ENCODE measurements at regions not wholly inside any gene's neighbourhood (a gene's known extent, or its start where the extent isn't known, plus 50 kb on each side); places are given as distances from the start of the nearest gene placed in this dataset.
"Not testable (repeated sequence)": the region's sequence is repeated elsewhere in the genome, so short reads cannot be mapped to it uniquely, and the experiment has no call there.

DNA sequence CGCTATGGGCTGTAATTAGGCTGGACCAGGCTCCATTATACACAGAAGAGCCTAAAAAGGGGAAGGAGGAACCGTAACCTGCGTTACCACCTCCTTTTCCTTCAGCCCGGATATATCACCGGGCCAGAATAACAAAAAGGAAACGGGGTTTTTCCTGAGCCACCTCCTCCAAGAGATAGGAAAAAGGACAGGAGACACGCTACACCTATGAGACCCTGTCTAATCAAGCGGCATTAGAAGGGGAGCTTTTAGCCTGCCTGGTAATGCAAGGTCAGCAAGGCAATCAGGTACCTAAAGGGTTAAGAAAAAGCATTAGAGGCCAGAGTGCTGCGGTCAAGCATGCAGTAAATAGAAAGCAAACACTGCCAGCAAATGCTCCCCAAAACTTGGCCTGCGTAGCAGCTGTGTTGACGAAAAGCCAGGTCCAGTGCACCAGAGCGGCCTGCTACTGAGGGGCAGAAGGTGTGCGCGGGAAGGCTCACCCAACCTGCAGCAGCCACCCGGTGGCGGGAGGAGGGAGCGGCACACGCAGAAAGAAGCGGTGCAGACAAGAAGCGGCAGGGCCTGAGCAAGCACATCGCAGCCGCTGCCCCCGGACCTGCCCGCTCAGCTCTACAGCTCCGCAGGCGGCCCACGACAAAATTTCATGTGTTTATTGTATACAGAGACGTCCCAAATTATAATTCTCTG lies 1466.1 kb downstream of the UQCRFS1 start:
- no peak for DNase-seq

DNA sequence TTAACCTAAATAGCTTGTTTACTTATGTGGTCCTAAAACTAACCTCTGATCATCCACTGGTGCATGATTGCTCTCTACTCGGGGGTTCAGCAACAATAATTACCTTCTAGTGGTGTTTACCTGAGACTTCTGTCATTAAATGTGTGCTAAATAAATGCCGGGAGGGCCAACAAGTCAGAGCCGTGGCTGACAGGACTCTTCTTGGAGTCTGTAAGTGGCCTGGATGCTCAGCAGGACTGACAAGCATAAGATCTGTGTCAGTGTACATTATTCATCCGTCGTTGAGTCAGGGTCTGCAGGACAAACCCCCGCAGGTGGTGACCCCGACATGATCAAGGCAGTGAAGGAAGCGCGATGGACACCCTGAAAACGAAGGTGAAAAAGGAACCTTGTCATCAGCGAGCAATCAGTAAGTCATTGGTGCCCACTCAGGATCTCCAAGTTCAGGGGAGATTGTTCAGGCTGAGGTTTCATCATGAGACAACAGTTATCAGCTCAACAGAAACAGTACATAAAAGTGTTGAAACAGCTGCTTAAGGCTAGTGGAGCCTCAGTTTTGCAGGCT lies 1466.9 kb downstream of the UQCRFS1 start:
- no peak for DNase-seq

DNA sequence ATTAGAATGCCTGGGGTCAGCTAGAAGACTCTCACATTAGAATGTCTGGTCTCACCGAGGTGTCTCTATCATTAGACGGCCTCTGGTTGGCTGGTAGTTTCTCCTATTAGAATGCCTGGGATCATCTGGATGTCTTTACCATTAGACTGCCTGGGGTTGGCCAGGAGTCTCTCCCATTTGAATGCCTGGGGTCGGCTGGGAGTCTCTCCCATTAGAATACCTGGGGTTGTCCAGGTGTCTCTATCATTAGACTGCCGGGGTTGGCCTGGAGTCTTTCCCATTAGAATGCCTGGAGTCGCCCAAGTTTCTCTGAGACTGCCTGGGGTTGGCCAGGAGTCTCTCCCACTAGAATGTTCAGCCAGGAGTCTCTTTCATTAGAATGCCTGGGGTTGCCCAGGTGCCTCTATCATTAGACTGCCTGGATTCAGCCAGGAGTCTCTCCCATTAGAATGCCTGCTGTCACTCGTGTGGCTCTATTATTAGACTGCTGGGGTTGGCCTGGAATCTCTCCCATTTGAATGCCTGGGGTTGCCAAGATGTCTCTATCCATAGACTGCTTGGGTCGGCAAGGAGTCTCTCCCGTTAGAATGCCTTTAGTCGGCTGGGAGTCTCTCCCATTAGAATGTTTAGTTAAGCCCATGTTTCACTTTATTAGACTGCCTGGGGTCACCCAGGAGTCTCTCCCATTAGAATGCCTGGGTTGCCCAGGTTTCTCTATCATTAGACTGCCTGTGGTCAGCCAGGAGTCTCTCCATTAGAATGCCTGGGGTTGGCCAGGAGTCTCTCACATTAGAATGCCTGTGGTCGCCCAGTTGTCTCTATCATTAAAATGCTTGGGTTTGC lies 1467.8 kb downstream of the UQCRFS1 start:
- no peak for DNase-seq

DNA sequence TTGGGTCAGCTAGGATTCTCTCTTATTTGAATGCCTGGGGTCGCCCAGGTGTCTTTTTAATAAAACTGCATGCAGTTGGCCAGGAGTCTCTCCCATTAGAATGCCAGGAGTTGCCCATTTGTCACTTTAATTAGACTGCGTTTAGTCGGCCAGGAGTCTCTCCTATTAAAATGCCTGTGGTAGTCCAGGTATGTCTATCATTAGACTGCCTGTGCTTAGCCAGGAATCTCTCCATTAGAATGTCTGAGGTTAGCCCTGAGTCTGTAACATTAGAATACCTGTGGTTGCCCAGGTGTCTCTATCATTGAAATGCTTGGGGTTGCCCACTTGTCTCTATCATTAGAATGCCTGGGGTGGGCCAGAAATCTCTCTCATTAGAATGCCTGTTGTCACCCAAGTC lies 1470.9 kb downstream of the UQCRFS1 start:
- DNase-seq: no peak

DNA sequence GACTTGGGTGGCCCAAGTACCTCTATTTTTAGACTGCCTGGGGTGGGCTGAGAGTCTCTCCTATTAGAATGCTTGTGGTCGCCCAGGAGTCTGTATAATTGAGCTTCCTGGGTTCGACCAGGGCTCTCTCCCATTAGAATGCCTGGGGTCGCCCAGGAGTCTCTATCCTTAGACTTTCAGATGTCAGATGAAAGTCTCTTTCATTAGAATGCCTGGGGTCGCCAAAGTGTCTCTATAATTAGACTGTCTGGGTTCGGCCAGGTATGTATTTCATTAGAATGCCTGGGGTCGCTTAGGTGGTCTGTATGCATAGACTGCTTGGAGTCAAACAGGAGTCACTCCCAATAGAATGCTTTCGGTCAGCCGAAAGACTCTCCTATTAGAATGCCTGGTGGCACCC lies 1471.7 kb downstream of the UQCRFS1 start:
- DNase-seq: no peak

DNA sequence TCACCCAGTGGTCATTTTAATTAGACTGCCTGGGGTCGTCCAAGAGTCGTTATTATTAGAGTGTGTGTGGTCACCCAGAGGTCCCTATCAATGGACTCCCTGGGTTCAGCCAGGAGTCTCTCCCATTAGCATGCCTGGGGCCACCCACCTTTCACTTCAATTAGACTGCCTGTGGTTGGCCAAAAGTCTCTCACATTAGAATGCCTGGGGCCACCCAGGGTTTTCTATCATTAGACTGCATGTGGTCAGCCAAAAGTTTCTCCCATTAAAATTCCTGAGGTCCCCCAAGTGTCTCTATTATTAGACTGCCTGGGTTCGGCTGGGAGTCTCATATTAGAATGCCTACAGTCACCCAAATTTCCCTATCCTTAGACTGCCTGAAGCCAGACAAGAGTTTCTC lies 1472.6 kb downstream of the UQCRFS1 start:
- no peak for DNase-seq

DNA sequence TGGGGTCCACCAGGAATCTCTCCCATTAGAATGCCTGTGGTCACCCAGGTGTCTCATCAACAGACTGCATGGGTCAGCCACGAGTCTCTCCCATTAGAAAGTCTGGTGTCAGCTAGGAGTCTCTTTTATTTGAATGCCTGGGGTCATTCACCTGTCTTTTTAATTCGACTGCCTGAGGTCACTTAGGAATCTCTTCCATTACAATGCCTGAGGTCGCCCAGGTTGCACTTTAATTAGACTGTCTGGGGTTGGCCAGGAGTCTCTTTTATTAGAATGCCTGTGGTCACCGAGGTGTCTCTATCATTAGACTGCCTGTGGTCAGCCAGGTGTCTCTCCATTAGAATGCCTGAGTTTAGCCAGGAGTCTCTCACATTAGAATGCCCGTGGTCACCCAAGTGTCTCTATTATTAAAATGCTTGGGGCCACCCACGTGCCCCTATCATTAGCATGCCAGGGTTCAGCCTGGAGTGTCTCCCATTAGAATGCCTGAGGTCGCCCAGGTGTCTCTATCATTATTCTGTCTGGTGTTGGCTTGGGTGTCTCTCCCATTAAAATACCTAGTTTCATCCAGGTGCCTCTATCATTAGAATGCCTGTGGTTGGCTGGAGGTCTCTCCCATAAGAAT lies 1474.3 kb downstream of the UQCRFS1 start:
- no peak for DNase-seq

DNA sequence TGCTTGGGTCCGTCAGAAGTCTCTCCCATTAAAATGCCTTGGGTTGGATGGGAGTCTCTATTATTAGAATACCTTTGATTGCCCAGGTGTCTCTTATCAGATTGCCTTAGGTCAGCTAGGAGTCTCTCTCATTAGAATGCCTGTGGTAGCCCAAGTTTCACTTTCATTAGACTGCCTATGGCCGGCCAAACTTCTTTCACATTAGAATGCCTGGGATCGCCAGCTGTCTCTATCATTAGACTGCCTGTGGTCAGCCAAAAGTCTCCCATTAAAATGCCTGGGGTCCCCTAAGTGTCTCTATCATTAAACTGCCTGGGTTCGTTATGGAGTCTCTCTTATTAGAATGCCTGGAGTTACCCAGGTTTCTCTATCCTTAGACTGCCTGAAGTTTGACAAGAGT lies 1476.7 kb downstream of the UQCRFS1 start:
- no peak for DNase-seq

DNA sequence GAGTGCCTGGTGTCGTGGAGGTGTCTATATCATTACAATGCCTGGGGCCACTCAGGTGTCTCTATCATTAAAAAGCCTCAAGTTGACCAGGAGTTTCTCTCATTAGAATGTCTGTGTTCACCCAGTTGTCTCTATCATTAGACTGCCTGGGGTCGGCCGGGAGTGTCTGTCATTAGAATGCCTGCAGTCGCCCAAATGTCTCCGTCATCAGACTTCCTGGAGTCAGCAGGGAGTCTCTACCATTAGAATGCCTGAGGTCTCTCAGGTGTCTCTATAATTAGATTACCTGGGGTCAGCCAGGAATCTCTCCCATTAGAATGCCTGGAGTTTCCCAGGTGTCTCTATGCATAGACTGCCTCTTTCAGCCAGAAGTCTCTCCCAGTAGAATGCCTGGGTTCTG lies 1477.6 kb downstream of the UQCRFS1 start:
- no peak for DNase-seq

DNA sequence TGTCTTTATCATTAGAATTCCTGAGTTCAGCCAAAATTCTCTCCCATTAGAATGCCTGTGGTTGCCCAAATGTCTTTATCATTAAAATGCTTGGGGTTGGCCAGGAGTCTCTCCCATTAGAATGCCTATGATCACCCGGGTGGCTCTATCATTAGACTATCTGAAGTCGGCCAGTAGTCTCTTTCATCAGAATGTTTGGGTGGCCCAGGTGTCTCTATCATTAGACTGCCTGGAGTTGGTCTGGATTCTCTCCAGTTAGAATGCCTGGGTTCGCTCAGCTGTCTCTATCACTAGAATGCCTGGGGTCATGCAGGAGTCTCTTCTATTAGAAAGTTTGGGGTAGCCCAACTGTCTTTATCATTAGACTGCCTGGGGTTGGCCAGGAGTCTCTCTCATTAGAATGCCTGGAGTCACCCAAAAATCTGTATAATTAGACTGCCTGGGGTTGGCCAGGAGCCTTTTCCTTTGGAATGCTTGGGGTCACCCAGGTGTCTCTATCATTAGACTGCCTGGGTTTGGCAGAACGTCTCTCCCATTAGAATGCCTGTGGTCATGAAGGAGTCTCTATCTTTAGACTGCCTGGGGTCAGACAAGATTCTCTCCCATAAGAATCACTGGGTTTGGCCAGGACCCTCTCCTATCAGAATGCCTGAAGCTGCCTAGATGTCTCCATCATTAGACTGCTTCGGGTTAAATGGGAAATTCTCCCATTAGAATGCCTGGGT lies 1478.3 kb downstream of the UQCRFS1 start:
- DNase-seq: no peak

DNA sequence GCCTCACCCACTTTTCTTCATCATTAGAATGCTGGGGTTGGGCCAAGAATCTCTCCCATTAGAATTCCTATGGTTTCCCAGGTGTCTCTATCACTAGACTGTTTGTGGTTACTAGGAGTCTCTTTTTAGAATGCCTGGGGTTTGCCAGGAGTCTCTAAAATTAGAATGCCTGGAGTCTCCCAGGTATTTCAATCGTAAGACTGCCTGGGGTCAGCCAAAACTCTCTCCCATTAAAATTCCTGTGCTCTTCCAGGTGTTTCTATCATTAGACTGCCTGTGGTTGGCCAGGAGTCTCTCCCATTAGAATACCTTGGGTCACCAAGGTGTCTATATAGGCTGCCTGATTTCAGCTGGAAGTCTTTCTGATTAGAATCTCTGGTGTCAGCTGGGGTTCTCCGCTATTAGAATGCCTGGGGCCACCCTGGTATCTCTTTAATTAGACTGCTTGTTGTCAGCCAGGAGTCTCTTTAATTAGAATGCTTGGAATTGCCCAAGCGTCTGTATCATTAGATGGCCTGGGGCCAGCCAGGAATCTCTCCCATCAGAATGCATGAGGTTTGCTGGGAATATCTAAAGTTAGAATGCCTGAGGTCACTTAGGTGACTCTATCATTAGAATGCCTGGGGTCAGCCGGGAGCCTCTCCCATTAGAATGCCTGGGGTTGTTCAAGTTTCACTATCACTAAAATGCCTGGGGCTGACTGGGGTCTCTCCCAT lies 1479.2 kb downstream of the UQCRFS1 start:
- DNase-seq: no peak

DNA sequence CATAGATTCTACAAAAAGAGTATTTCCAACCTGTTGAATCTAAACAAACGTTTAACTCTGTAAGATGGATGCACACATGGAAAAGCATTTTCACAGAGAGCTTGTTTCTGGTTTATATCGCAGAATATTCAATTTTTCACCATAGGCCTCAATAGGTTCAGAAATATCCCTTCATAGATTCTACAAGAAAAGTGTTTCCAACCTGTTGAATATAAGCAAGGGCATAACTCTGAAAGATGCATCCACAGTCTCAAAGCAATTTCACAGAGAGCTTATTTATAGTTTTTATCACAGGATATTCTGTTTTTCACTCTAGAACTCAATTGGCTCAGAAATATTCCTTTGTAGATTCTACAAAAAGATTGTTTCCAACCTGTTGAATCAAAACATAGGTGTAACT lies 1483.6 kb downstream of the UQCRFS1 start:
- DNase-seq: no peak

DNA sequence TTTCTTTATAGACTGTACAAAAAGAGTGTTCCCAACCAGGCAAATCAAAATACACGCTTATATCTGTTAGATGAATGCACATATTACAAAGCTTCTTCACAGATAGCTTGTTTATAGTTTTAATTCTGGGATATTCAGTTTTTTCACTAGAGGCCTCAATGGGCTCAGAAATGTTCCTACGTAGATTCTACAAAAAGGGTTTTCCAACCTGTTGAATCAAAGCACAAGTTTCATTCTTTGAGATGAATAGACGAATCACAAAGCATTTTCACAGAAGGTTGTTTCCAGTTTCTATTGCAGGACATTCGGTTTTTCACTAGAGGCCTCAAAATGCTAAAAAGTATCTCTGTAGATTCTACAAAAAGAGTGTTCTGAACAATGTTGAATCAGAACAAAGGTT lies 1490.3 kb downstream of the UQCRFS1 start:
- no peak for DNase-seq

DNA sequence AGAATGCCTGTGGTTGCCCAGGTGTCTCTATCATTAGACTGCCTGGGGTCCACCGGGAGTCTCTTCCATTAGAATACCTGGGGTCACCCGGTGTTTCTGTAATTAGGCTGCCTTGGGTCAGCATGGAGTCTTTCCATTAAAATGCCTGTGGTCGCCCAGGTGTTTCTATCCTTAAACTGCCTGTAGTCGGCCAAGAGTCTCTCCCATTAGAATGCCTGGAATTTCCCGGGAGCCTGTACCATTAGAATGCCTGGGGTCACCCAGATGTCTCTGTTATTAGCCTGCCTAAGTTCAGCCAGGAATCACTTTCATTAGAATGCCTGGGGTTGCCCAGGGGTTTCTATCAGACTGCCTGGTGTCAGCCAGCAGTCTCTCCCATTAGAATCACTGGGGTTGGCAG lies 1492.8 kb downstream of the UQCRFS1 start:
- DNase-seq: no peak

DNA sequence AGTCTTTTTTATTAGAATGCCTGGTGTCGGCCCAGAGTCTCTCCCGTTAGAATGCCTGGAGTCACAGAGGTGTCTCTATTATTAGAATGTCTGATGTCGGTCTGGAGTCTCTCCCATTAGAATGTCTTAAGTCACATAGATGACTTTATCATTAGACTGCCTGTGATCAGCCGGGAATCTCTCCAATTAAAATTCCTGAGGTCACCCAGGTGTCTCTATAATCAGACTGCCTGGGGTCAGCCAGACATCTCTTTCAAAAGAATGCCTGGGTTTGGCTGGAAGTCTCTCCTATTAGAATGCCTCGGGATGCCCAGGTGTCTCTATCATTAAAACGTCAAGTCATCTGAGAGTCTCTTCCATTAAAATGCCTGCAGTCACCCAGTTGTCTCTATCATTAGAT lies 1493.9 kb downstream of the UQCRFS1 start:
- no peak for DNase-seq

DNA sequence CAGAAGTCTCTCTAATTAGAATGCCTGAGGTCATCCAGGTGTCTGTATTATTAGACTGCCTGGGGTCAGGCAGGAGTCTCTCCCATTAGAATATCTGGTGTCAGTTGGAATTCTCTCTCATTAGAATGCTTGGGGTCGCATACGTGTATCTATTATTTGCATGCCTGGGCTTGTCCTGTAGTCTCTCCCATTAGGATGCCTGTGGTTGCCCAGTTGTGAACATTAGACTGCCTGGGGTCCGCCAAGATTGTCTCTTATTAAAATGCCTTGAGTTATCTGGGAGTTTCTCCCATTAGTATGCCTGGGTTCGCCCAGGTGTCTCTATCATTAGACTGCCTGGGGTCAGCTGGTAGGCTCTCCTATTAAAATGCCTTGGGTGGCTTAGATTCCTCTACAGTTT lies 1494.7 kb downstream of the UQCRFS1 start:
- no peak for DNase-seq

DNA sequence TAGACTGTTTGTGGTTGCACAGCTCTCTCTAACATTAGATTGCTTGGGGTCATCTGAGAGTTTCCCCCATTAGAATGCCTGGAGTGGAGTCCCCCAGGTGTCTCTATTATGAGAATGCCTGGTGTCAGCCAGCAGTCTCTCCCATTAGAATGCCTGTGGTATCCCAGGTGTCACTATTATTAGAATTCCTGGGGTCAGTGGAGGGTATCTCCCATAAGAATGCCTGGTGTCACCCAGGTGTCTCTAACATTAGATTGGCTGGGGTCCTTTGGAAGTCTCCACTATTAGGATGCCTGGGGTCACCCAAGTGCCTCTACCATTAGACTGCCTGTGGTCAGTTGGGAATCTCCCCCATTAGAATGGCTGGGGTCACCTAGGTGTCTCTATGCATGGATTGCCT lies 1495.1 kb downstream of the UQCRFS1 start:
- no peak for DNase-seq

DNA sequence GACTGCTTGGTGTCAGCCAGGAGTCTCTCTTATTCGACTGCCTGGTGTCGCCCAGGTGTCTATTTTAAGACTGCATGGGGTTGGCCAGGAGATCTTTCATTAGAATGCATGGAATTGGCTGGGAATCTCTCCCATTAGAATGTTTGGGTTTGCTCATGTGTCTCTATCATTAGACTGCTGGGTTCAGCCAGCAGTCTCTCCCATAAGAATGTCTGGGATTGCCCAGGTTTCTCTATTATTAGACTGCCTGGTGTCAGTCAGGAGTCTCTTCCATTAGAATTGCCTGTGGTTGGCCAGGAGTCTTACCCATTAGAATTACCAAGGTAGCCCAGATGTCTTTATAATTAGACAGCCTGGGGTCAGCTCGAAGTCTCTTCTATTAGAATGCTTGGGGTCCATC lies 1496.0 kb downstream of the UQCRFS1 start:
- no peak for DNase-seq

DNA sequence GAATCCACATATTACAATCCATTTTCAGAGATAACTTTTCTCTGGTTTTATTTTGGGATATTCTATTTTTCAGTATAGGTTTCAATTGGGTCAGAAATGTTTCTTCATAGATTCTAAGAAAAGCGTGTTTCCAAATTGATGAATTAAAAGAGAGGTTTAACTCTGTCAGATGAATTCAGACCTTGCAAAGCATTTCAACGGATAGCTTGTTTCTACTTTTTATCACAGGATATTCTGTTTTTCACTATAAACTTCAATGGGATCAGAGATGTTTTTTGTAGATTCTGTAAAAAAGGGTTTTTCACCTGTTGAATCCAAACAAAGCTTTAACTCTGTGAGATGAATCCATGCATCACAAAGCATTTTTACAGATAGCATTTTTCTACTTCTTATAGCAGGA lies 1498.1 kb downstream of the UQCRFS1 start:
- no peak for DNase-seq

DNA sequence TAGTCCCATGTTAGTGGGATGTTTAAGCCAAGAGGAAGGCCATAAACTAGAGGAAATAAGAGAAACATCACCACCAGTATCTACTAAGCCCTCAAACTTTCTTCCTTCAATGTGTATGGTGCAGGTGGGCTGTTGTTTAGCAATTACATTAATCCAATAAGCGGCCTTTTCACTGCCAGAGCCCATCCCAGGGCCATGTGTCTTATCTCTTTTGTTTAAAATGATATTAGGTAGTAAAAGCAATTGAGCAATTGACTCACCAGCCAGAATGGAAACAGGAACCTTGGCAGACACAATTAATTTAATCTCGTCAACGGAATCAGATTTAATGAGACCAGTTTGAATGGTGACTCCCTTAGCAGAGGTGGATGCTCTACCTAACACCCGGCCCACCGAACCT lies 1503.5 kb downstream of the UQCRFS1 start:
- no peak for DNase-seq

DNA sequence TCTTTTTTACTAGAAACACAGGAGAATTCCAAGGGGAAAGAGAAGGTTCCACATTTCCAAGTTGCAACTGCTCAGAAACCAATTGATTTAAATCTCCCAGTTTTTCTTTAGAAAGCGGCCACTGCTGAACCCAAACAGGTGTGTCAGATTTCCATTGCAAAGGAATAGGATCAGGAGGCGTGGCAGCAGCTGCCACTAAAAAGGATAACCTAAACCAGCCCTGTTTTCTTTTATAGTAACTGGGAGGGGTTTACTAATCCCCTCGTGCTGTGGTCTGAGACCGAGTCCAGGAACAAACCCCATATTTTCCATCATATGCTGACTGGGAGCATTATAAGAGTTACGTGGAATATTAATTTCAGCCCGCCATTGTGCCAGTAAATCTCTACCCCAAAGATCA lies 1504.0 kb downstream of the UQCRFS1 start:
- not testable (repeated sequence) for DNase-seq

DNA sequence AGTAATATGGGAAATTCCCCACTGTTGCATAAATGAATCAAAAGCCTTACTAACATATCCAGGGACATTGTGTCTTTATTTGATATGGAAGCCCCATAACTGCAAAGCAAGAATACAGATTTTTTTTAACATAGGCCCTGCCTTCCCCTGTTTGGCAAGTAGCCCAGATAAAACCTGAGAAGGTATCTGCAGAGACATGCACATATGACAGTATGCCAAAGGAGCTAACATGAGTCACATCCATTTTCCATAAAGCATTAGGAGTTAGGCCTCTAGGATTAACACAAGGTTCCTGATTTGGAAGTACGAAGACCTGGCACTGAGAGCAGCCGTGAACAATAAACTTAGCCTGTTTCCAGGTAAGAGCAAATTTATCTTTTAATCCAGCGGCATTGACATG lies 1505.9 kb downstream of the UQCRFS1 start:
- DNase-seq: not testable (repeated sequence)
